ENCODE measurements at regions not wholly inside any gene's neighbourhood (a gene's known extent, or its start where the extent isn't known, plus 50 kb on each side); places are given as distances from the start of the nearest gene placed in this dataset.

GRCh38 chr6:84422380-84422968, 195.0 kb upstream of the CEP162 start (continued):
- TF ChIP-seq TRIM25 (IDR thresholded peaks at IDR 0.05; ENCODE audit: borderline replicate concordance), result no peak
- TF ChIP-seq NFYB (IDR thresholded peaks at IDR 0.05; ENCODE audit: extremely low read depth, insufficient read length), result no peak
- TF ChIP-seq ZBED1 (IDR thresholded peaks at IDR 0.05), result no peak
- no peak for TF ChIP-seq PHTF2 (CRISPR knock-in tag; IDR thresholded peaks at IDR 0.05)
- TF ChIP-seq SMARCB1 (IDR thresholded peaks at IDR 0.05; ENCODE audit: insufficient read length, low read depth), result no peak
- peak; percentile 47; the same call in 1 of the 2 replicates for TF ChIP-seq RB1 (IDR thresholded peaks at IDR 0.05; ENCODE audit: low read depth)
- 0 out of 2 replicates have a peak, but pooled peaks have one; percentile 10 for TF ChIP-seq JUND (IDR thresholded peaks at IDR 0.05; ENCODE audit: borderline replicate concordance, low read depth, low read length)
- no peak; the same call in 2 of the 3 replicates for TF ChIP-seq JUND (tag; IDR thresholded peaks at IDR 0.05; ENCODE audit: borderline replicate concordance, low read depth, low read length)
- TF ChIP-seq KDM4B (IDR thresholded peaks at IDR 0.05; ENCODE audit: borderline replicate concordance in 2 of 2, low read depth in 1 of 2), result no peak
- no peak for TF ChIP-seq MCM2 (IDR thresholded peaks at IDR 0.05; ENCODE audit: low read depth)
- peak; percentile 34; the same call in 1 of the 2 replicates for TF ChIP-seq L3MBTL2 (IDR thresholded peaks at IDR 0.05)
- TF ChIP-seq RAD21 (CRISPR knock-in tag; conservative IDR thresholded peaks at IDR 0.05 in 1 of 2, IDR thresholded peaks at IDR 0.05 in 1 of 2), result peak; percentile 94 to 95
- no peak for TF ChIP-seq ERF (CRISPR knock-in tag; IDR thresholded peaks at IDR 0.05)
- TF ChIP-seq GTF2A2 (tag; IDR thresholded peaks at IDR 0.05), result no peak
- TF ChIP-seq ZNF699 (CRISPR knock-in tag; IDR thresholded peaks at IDR 0.05; ENCODE audit: insufficient replicate concordance), result no peak
- TF ChIP-seq ZNF143 (CRISPR knock-in tag; IDR thresholded peaks at IDR 0.05), result no peak
- TF ChIP-seq, protein P1, sequence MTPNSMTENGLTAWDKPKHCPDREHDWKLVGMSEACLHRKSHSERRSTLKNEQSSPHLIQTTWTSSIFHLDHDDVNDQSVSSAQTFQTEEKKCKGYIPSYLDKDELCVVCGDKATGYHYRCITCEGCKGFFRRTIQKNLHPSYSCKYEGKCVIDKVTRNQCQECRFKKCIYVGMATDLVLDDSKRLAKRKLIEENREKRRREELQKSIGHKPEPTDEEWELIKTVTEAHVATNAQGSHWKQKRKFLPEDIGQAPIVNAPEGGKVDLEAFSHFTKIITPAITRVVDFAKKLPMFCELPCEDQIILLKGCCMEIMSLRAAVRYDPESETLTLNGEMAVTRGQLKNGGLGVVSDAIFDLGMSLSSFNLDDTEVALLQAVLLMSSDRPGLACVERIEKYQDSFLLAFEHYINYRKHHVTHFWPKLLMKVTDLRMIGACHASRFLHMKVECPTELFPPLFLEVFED (CRISPR knock-in tag; conservative IDR thresholded peaks at IDR 0.05), result no peak
- no peak for TF ChIP-seq ZNF644 (tag; IDR thresholded peaks at IDR 0.05; ENCODE audit: low read depth)
- TF ChIP-seq PTRF (tag; IDR thresholded peaks at IDR 0.05), result no peak
- TF ChIP-seq MAZ (CRISPR knock-in tag; conservative IDR thresholded peaks at IDR 0.05 in 1 of 2, IDR thresholded peaks at IDR 0.05 in 1 of 2), result peak in 1 of 2 experiments; percentile 41; a peak in 1 of 4 replicates
- TF ChIP-seq ZNF431 (CRISPR knock-in tag; IDR thresholded peaks at IDR 0.05), result no peak
- TF ChIP-seq KHSRP (IDR thresholded peaks at IDR 0.05), result no peak
- TF ChIP-seq TFAM (CRISPR knock-in tag; conservative IDR thresholded peaks at IDR 0.05), result no peak
- no peak for TF ChIP-seq BHLHE40 (IDR thresholded peaks at IDR 0.05; ENCODE audit: low read length)
- TF ChIP-seq RFX7 (CRISPR knock-in tag; IDR thresholded peaks at IDR 0.05), result no peak
- TF ChIP-seq DEAF1 (CRISPR knock-in tag; IDR thresholded peaks at IDR 0.05), result peak; percentile 84

Data from K562 (cell line).